H1 (cell line): ENCODE measurements at regions not wholly inside any gene's neighbourhood (a gene's known extent, or its start where the extent isn't known, plus 50 kb on each side); places are given as distances from the start of the nearest gene placed in this dataset.

Source experiments
- EZH2 ChIP-seq: fragments of 200-600 bp; sonication (generic); IDR thresholded peaks from 2 replicates; pipeline ENCODE4 v1.7.1; 2012; ENCODE audit warnings: low read depth, mild to moderate bottlenecking, moderate library complexity, low read length, inconsistent platforms; ENCODE audit not compliant: severe bottlenecking
- SRF ChIP-seq: IDR thresholded peaks from 2 replicates; pipeline ENCODE4 v1.6.1; 2011; ENCODE audit warnings: mild to moderate bottlenecking, low read depth, low read length, moderate library complexity

DNA sequence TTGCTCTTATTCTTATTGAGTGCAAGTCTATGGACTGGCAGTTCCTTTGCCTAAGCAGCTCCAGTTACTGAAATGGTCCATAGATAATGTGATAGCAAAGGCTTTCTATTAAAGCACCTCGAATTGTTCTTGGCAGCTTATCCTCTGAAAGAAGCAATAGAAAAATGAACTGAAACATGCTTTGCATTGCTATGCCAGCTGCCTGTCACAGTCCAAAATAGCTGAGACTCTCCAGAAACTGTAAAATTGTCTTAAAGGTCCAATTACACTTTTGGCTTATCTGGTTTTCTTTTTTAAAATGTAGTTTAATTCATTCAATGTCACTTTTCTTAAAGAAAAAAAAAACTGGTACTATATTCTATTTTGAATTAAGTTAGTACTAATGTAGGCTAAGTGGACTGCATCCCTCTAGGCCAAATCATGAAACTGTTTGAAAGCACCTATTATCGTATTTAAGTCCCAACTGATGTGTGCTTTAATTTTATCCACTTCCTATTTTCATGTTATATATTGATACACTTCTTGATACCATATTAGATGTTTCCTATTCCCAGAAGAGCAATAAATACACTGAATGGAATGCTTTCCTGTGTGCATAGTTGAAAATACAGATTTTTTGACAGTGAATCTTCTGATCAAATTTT is 208.0 kb upstream of the DEPDC1 start (continued):
- TF ChIP-seq SRF (no peak), EZH2 (no peak)
